ENCODE measurements at regions not wholly inside any gene's neighbourhood (a gene's known extent, or its start where the extent isn't known, plus 50 kb on each side); places are given as distances from the start of the nearest gene placed in this dataset.

DNA sequence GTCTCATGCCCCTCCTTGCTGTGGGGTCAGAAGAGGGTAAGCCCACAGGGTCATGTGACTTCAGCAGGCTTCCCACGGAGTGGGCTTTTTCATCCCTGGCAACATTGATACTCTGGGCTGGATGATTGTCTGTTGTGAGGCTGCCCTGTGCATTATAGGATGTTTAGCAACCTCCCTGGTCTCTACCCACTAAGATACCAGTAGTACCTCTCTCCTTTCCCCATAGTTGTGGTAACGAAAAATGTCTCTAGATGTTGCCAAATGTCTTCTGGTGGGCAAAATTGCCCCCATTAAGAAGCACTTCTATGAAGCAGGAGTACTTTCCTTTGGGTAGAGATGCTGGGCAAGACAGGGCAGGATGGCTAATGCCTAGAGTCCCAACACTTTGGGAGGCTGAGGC lies 232.5 kb upstream of the ZNF217 start:
- Histone ChIP-seq H3K9ac (no peak overlapping the region), H3K27me3 (ENCODE audit: control insufficient read depth, insufficient read depth, low read length) (no peaks in the 10 kb centered on the region), H2AFZ (no peak overlapping the region), H3K4me1 (peaks cover 22% of the 10 kb centered on the region), H3K4me2 (ENCODE audit: low read length) (no peak overlapping the region), H3K9me3 (ENCODE audit: control insufficient read depth, low read length) (no peaks in the 10 kb centered on the region), H3K36me3 (ENCODE audit: control insufficient read depth, insufficient read depth, low read length) (no peaks in the 10 kb centered on the region), H3K79me2 (no peaks in the 10 kb centered on the region), H3K4me3 (ENCODE audit: low read depth, low read length) (no peak overlapping the region), H3K27ac (no peak overlapping the region)
- TF ChIP-seq, protein P1, sequence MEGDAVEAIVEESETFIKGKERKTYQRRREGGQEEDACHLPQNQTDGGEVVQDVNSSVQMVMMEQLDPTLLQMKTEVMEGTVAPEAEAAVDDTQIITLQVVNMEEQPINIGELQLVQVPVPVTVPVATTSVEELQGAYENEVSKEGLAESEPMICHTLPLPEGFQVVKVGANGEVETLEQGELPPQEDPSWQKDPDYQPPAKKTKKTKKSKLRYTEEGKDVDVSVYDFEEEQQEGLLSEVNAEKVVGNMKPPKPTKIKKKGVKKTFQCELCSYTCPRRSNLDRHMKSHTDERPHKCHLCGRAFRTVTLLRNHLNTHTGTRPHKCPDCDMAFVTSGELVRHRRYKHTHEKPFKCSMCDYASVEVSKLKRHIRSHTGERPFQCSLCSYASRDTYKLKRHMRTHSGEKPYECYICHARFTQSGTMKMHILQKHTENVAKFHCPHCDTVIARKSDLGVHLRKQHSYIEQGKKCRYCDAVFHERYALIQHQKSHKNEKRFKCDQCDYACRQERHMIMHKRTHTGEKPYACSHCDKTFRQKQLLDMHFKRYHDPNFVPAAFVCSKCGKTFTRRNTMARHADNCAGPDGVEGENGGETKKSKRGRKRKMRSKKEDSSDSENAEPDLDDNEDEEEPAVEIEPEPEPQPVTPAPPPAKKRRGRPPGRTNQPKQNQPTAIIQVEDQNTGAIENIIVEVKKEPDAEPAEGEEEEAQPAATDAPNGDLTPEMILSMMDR (IDR thresholded peaks at IDR 0.05): no peak

DNA sequence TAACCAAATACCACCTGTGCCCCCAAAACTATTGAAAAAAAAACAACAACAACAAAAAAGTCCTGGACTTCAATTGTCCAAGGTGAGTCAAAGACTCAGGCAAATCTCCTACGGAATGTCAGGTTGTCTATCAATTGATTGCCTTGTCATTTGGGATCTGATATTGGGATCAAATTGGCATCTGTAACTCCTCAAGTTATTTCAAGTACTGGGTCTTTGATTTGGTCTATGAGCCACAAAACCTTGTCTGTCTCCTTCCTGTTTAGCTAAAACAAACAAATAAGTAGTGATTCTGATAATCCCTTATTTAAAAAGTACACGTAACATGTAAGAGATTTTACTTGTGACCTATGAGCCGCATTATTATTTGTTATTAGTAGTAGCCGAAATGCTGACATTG lies 231.6 kb upstream of the ZNF217 start:
- peaks cover 19% of the 10 kb centered on the region for H3K4me1 ChIP-seq

DNA sequence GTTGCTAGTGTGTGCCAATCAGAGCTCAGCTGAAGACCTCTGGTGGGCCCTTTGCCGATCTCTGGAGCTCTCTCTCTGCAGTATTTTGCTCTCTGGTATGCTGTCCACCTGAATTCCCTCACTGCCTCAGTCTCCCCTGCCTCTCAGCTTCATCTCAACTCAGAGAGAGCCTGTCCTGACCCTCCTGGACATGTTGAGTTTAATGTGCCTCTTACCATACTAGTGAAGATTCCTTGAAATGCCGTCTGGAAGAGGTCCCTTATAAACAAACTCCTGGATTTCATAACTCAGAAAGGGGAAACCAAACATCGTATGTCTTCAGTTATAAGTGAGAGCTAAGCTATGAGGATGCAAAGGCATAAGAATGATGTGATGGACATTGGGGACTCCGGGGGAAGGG lies 231.1 kb upstream of the ZNF217 start:
- Histone ChIP-seq H3K79me2 (no peaks in the 10 kb centered on the region), H3K9me3 (ENCODE audit: control insufficient read depth, low read length) (no peaks in the 10 kb centered on the region), H2AFZ (peak overlapping the region; percentile 51), H3K36me3 (ENCODE audit: control insufficient read depth, insufficient read depth, low read length) (no peaks in the 10 kb centered on the region), H3K4me2 (ENCODE audit: low read length) (no peak overlapping the region), H3K27me3 (ENCODE audit: control insufficient read depth, insufficient read depth, low read length) (no peaks in the 10 kb centered on the region), H3K4me3 (ENCODE audit: low read depth, low read length) (no peak overlapping the region), H3K9ac (no peak overlapping the region), H3K27ac (no peak overlapping the region), H3K4me1 (peaks cover 14% of the 10 kb centered on the region)
- TF ChIP-seq, protein P1 (IDR thresholded peaks at IDR 0.05): no peak

More for the DNA sequence above, 231.6 kb upstream of the ZNF217 start:
- Histone ChIP-seq H3K27me3 (ENCODE audit: control insufficient read depth, insufficient read depth, low read length) (no peaks in the 10 kb centered on the region), H3K36me3 (ENCODE audit: control insufficient read depth, insufficient read depth, low read length) (no peaks in the 10 kb centered on the region), H3K79me2 (no peaks in the 10 kb centered on the region), H2AFZ (no peak overlapping the region), H3K9ac (no peak overlapping the region), H3K27ac (no peak overlapping the region), H3K9me3 (ENCODE audit: control insufficient read depth, low read length) (no peaks in the 10 kb centered on the region), H3K4me3 (ENCODE audit: low read depth, low read length) (no peak overlapping the region), H3K4me2 (ENCODE audit: low read length) (no peak overlapping the region)
- TF ChIP-seq, protein P1 (IDR thresholded peaks at IDR 0.05): no peak

DNA sequence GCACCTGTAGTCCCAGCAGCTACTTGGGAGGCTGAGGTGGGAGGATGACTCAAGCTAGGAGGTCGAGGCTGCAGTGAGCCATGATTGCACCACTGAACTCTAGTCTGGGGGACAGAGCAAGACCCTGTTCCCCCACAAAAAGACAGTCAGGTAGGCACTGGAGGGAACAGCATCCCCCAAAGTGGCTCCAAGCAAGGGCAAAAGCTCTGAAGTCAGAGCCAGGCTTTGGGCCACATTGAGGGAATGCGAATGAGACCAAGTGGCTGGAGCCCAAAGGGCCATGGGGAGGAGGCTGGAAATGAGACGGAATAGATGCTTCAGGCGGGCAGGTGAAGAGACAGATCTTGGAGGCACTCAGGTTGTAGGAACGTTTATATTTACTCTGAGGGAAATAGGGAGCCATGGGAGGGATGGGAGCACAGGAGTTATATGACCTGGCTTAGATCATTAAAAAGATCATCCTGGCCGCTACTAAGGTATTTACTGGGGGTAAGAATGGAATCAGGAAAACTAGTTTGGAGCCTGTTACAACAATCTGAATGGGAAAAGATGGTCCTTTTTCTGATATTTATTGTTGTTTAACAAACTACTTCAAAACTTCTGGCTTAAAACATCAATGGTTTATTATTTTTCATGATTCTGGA lies 229.6 kb upstream of the ZNF217 start:
- no peaks in the 10 kb centered on the region for H3K9me3 ChIP-seq (ENCODE audit: control insufficient read depth, low read length)
- H2AFZ ChIP-seq: no peak overlapping the region
- no peaks in the 10 kb centered on the region for H3K79me2 ChIP-seq
- H3K4me2 ChIP-seq (ENCODE audit: low read length): no peak overlapping the region
- H3K36me3 ChIP-seq (ENCODE audit: control insufficient read depth, insufficient read depth, low read length): no peaks in the 10 kb centered on the region
- TF ChIP-seq, protein P1 (IDR thresholded peaks at IDR 0.05): no peak
- H3K9ac ChIP-seq: no peak overlapping the region
- H3K4me3 ChIP-seq (ENCODE audit: low read depth, low read length): no peak overlapping the region
- no peak overlapping the region for H3K27ac ChIP-seq
- H3K27me3 ChIP-seq (ENCODE audit: control insufficient read depth, insufficient read depth, low read length): no peaks in the 10 kb centered on the region
- H3K4me1 ChIP-seq: peaks cover 5% of the 10 kb centered on the region

DNA sequence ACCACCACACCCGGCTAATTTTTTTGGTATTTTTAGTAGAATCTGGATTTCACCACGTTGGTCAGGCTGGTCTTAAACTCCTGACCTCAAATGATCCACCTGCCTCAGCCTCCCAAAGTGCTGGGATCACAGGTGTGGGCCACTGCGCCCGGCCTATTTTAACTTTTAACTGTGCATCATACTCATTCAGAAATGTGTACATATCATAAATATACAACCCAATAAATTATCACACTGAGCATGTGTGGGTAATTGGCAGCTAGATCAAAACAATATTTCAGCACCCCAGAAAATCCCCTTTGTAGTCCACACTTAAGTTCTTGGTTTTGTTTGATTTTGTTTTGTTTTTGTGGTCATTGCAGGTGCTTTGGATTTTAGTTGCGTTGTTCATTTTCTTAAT lies 228.9 kb upstream of the ZNF217 start:
- Histone ChIP-seq H3K27ac (no peak overlapping the region), H3K4me2 (ENCODE audit: low read length) (no peak overlapping the region), H2AFZ (no peak overlapping the region), H3K9me3 (ENCODE audit: control insufficient read depth, low read length) (no peaks in the 10 kb centered on the region), H3K9ac (no peak overlapping the region), H3K27me3 (ENCODE audit: control insufficient read depth, insufficient read depth, low read length) (no peaks in the 10 kb centered on the region), H3K4me3 (ENCODE audit: low read depth, low read length) (no peak overlapping the region), H3K4me1 (peaks cover 5% of the 10 kb centered on the region), H3K79me2 (no peaks in the 10 kb centered on the region), H3K36me3 (ENCODE audit: control insufficient read depth, insufficient read depth, low read length) (no peaks in the 10 kb centered on the region)
- TF ChIP-seq, protein P1 (IDR thresholded peaks at IDR 0.05): no peak

All from parathyroid adenoma (tissue), 2 donors.